ENCODE measurements at regions not wholly inside any gene's neighbourhood (a gene's known extent, or its start where the extent isn't known, plus 50 kb on each side); places are given as distances from the start of the nearest gene placed in this dataset.
A peak's percentile ranks its signal among the peaks of the same experiment; 100 is the strongest.

- Histone ChIP-seq H2BK12ac (ENCODE audit: low read length in 2 of 2) (peak overlapping the region in 1 of 2 experiments; percentile 64), H2BK120ac (ENCODE audit: low read depth, low read length) (no peak overlapping the region), H3K79me1 (replicated peaks; ENCODE audit: low read length, poor library complexity, severe bottlenecking) (no peaks in the 10 kb centered on the region), H3K14ac (ENCODE audit: low read length in 2 of 2) (no peak overlapping the region), H3K4me1 (ENCODE audit: control insufficient read depth, insufficient read depth, low read depth, low read length) (peaks cover 6% of the 10 kb centered on the region), H2AFZ (ENCODE audit: low read depth, low read length) (no peak overlapping the region), H3K4me2 (ENCODE audit: low read length, poor library complexity, severe bottlenecking) (no peak overlapping the region), H3K18ac (ENCODE audit: low read depth in 1 of 2, low read length in 2 of 2) (peak overlapping the region in 1 of 2 experiments; percentile 17), H3K4ac (ENCODE audit: low read depth in 1 of 2, low read length in 2 of 2) (no peak overlapping the region), H2BK5ac (ENCODE audit: low read depth, low read length, poor library complexity, severe bottlenecking) (no peak overlapping the region), H3K9ac (ENCODE audit: low read length) (no peak overlapping the region), H4K8ac (ENCODE audit: low read length) (no peak overlapping the region), H3K27me3 (ENCODE audit: control insufficient read depth in 1 of 2, insufficient read depth in 1 of 2, low read length in 2 of 2) (no peaks in the 10 kb centered on the region), H3K4me3 (ENCODE audit: insufficient read depth in 1 of 2, low read depth in 1 of 2, low read length in 2 of 2) (no peak overlapping the region), H2BK15ac (ENCODE audit: low read depth, poor library complexity, severe bottlenecking) (peak overlapping the region; percentile 48), H2AK5ac (ENCODE audit: low read length, severe bottlenecking) (no peak overlapping the region), H3K9me3 (ENCODE audit: control insufficient read depth, low read length) (no peaks in the 10 kb centered on the region), H3K23ac (ENCODE audit: low read length in 2 of 2) (no peak overlapping the region), H3K27ac (ENCODE audit: low read length, poor library complexity, severe bottlenecking) (no peak overlapping the region), H3K36me3 (ENCODE audit: control insufficient read depth in 1 of 2, insufficient read depth in 2 of 2, low read depth in 1 of 2, low read length in 2 of 2) (no peaks in the 10 kb centered on the region), H4K91ac (ENCODE audit: low read length) (no peak overlapping the region)
- WGBS, result 100% methylated on average over 4 of the region's 5 CpGs
- DNase-seq, result no peak
Measured at GRCh38 chr1:8185400-8185799, 132.5 kb upstream of the SLC45A1 start.

GRCh38 chr1:8184301-8184700 lies 133.6 kb upstream of the SLC45A1 start:
- Histone ChIP-seq H4K8ac (ENCODE audit: low read length) (peak overlapping the region; percentile 37), H2AFZ (ENCODE audit: low read depth, low read length) (no peak overlapping the region), H3K4ac (ENCODE audit: low read depth in 1 of 2, low read length in 2 of 2) (no peak overlapping the region), H3K23ac (ENCODE audit: low read length in 2 of 2) (no peak overlapping the region), H3K18ac (ENCODE audit: low read depth in 1 of 2, low read length in 2 of 2) (no peak overlapping the region), H3K4me1 (ENCODE audit: control insufficient read depth, insufficient read depth, low read depth, low read length) (peaks cover 3% of the 10 kb centered on the region), H3K9ac (ENCODE audit: low read length) (no peak overlapping the region), H3K27me3 (ENCODE audit: control insufficient read depth in 1 of 2, insufficient read depth in 1 of 2, low read length in 2 of 2) (no peaks in the 10 kb centered on the region), H3K79me1 (replicated peaks; ENCODE audit: low read length, poor library complexity, severe bottlenecking) (no peaks in the 10 kb centered on the region), H2BK12ac (ENCODE audit: low read length in 2 of 2) (peak overlapping the region; percentile 2 to 98), H2AK5ac (ENCODE audit: low read length, severe bottlenecking) (no peak overlapping the region), H2BK120ac (ENCODE audit: low read depth, low read length) (peak overlapping the region; percentile 64), H4K91ac (ENCODE audit: low read length) (no peak overlapping the region), H3K36me3 (ENCODE audit: control insufficient read depth in 1 of 2, insufficient read depth in 2 of 2, low read depth in 1 of 2, low read length in 2 of 2) (no peaks in the 10 kb centered on the region), H3K4me3 (ENCODE audit: insufficient read depth in 1 of 2, low read depth in 1 of 2, low read length in 2 of 2) (no peak overlapping the region), H2BK15ac (ENCODE audit: low read depth, poor library complexity, severe bottlenecking) (peak overlapping the region; percentile 44), H2BK5ac (ENCODE audit: low read depth, low read length, poor library complexity, severe bottlenecking) (no peak overlapping the region), H3K9me3 (ENCODE audit: control insufficient read depth, low read length) (peaks cover 6% of the 10 kb centered on the region), H3K14ac (ENCODE audit: low read length in 2 of 2) (no peak overlapping the region), H3K27ac (ENCODE audit: low read length, poor library complexity, severe bottlenecking) (no peak overlapping the region), H3K4me2 (ENCODE audit: low read length, poor library complexity, severe bottlenecking) (no peak overlapping the region)
- no peak for DNase-seq
- WGBS, result 100% methylated on average over 2 of the region's 3 CpGs

- H3K14ac ChIP-seq (ENCODE audit: low read length in 2 of 2), result no peak overlapping the region
- no peak overlapping the region for H2AFZ ChIP-seq (ENCODE audit: low read depth, low read length)
- no peak overlapping the region for H2BK120ac ChIP-seq (ENCODE audit: low read depth, low read length)
- no peak overlapping the region for H3K27ac ChIP-seq (ENCODE audit: low read length, poor library complexity, severe bottlenecking)
- H3K27me3 ChIP-seq (ENCODE audit: control insufficient read depth in 1 of 2, insufficient read depth in 1 of 2, low read length in 2 of 2), result no peaks in the 10 kb centered on the region
- no peak overlapping the region for H2BK15ac ChIP-seq (ENCODE audit: low read depth, poor library complexity, severe bottlenecking)
- peaks cover 1% of the 10 kb centered on the region for H3K4me1 ChIP-seq (ENCODE audit: control insufficient read depth, insufficient read depth, low read depth, low read length)
- H3K9me3 ChIP-seq (ENCODE audit: control insufficient read depth, low read length), result peaks cover 16% of the 10 kb centered on the region
- H4K91ac ChIP-seq (ENCODE audit: low read length), result no peak overlapping the region
- H2BK5ac ChIP-seq (ENCODE audit: low read depth, low read length, poor library complexity, severe bottlenecking), result no peak overlapping the region
- WGBS, result 38% methylated on average over 10 of the region's 12 CpGs
- no peak overlapping the region for H4K8ac ChIP-seq (ENCODE audit: low read length)
- peak overlapping the region in 1 of 2 experiments; percentile 34 for H2BK12ac ChIP-seq (ENCODE audit: low read length in 2 of 2)
- H3K18ac ChIP-seq (ENCODE audit: low read depth in 1 of 2, low read length in 2 of 2), result no peak overlapping the region
- peak; percentile 90 for DNase-seq
- peak overlapping the region in 1 of 2 experiments; percentile 33 for H3K4ac ChIP-seq (ENCODE audit: low read depth in 1 of 2, low read length in 2 of 2)
- no peak overlapping the region for H2AK5ac ChIP-seq (ENCODE audit: low read length, severe bottlenecking)
- H3K4me3 ChIP-seq (ENCODE audit: insufficient read depth in 1 of 2, low read depth in 1 of 2, low read length in 2 of 2), result no peak overlapping the region
- no peak overlapping the region for H3K4me2 ChIP-seq (ENCODE audit: low read length, poor library complexity, severe bottlenecking)
- no peak overlapping the region for H3K9ac ChIP-seq (ENCODE audit: low read length)
- H3K79me1 ChIP-seq (replicated peaks; ENCODE audit: low read length, poor library complexity, severe bottlenecking), result no peaks in the 10 kb centered on the region
- H3K23ac ChIP-seq (ENCODE audit: low read length in 2 of 2), result no peak overlapping the region
- H3K36me3 ChIP-seq (ENCODE audit: control insufficient read depth in 1 of 2, insufficient read depth in 2 of 2, low read depth in 1 of 2, low read length in 2 of 2), result no peaks in the 10 kb centered on the region
Measured at GRCh38 chr1:8182034-8182761, 135.7 kb upstream of the SLC45A1 start.

GRCh38 chr1:8179132-8179793 lies 138.7 kb upstream of the SLC45A1 start:
- Histone ChIP-seq H2AK5ac (ENCODE audit: low read length, severe bottlenecking) (no peak overlapping the region), H2BK12ac (ENCODE audit: low read length in 2 of 2) (no peak overlapping the region), H3K4ac (ENCODE audit: low read depth in 1 of 2, low read length in 2 of 2) (no peak overlapping the region), H3K9me3 (ENCODE audit: control insufficient read depth, low read length) (peaks cover 16% of the 10 kb centered on the region), H3K4me1 (ENCODE audit: control insufficient read depth, insufficient read depth, low read depth, low read length) (peaks cover 4% of the 10 kb centered on the region), H2BK5ac (ENCODE audit: low read depth, low read length, poor library complexity, severe bottlenecking) (no peak overlapping the region), H3K79me1 (replicated peaks; ENCODE audit: low read length, poor library complexity, severe bottlenecking) (no peaks in the 10 kb centered on the region), H4K91ac (ENCODE audit: low read length) (no peak overlapping the region), H3K27ac (ENCODE audit: low read length, poor library complexity, severe bottlenecking) (no peak overlapping the region), H2BK120ac (ENCODE audit: low read depth, low read length) (no peak overlapping the region), H3K4me2 (ENCODE audit: low read length, poor library complexity, severe bottlenecking) (no peak overlapping the region), H3K27me3 (ENCODE audit: control insufficient read depth in 1 of 2, insufficient read depth in 1 of 2, low read length in 2 of 2) (no peaks in the 10 kb centered on the region), H3K18ac (ENCODE audit: low read depth in 1 of 2, low read length in 2 of 2) (no peak overlapping the region), H2BK15ac (ENCODE audit: low read depth, poor library complexity, severe bottlenecking) (no peak overlapping the region), H2AFZ (ENCODE audit: low read depth, low read length) (no peak overlapping the region), H4K8ac (ENCODE audit: low read length) (no peak overlapping the region), H3K36me3 (ENCODE audit: control insufficient read depth in 1 of 2, insufficient read depth in 2 of 2, low read depth in 1 of 2, low read length in 2 of 2) (no peaks in the 10 kb centered on the region), H3K9ac (ENCODE audit: low read length) (no peak overlapping the region), H3K4me3 (ENCODE audit: insufficient read depth in 1 of 2, low read depth in 1 of 2, low read length in 2 of 2) (no peak overlapping the region), H3K14ac (ENCODE audit: low read length in 2 of 2) (no peak overlapping the region), H3K23ac (ENCODE audit: low read length in 2 of 2) (no peak overlapping the region)
- DNase-seq, result no peak
- WGBS, result no CpG with 5 or more reads among the region's 1 CpG

Measured in mesenchymal stem cell (in vitro differentiated cells and primary cell).